Stromal cell of bone marrow (primary cell): ENCODE measurements at regions not wholly inside any gene's neighbourhood (a gene's known extent, or its start where the extent isn't known, plus 50 kb on each side); places are given as distances from the start of the nearest gene placed in this dataset.
A peak's percentile ranks its signal among the peaks of the same experiment; 100 is the strongest.
"Not testable (repeated sequence)": the region's sequence is repeated elsewhere in the genome, so short reads cannot be mapped to it uniquely, and the experiment has no call there.

Experiments
- DNase-seq: peaks from one replicate; pipeline ENCODE4 v3.0.0-alpha.2; 2012; ENCODE audit warnings: low read depth

DNA sequence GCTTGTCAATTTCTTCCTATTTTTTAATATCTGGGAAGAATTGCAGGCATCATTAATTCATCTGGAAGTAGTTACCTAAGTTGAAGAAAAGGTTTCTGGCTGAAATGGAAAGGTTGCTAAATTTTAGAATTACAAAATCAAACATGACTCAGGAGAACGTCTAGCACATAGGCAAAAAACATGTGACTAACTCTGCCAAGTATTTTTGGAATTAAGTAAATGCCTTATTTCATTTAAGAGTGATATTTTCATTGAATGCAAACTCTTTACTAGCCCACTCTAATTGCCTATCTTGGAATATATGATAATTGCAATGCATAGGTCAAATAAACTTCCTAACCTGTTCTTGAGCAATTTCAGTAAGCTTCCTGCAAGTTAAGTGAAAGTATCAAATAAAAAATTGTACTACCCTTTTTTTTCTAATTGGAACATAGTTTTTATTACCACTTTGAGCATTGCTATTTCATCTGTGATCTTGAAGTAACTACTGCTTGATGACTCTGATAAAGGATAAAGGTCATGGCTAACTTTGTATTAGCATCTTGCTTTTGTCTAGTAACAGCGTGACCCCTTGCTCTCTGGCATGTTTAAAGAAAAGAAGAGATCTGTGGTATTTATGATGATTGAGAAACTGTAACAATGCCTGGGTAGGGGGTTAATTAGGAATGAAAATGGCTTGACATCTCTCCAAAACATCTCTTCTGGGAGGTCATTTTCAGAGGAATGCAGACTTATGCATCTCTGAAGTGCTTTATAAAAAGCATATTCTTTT lies 208.3 kb upstream of the NCAM2 start:
- peak; percentile 17 for DNase-seq

GRCh38 chr21:20800106-20800505 lies 198.1 kb upstream of the NCAM2 start:
- DNase-seq, result no peak

DNA sequence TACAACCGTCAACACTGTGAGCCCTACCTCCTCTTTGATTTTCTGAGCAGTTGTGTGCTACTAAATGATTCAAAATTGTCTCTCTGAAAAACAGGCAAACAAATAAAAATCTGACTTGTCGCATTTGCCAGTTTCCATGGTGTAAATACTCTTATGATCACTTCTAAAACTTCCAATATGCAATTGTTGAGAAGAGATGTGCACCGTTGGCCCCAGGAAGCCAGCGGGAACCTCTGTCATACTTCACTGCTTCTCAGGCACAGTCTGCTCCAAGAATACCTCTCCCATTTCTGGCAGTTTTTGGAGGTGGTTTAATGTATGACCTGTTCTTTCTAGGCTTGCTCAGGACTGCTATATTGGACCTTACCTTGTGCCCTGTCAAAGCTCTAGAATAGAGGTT lies 196.0 kb upstream of the NCAM2 start:
- no peak for DNase-seq

DNA sequence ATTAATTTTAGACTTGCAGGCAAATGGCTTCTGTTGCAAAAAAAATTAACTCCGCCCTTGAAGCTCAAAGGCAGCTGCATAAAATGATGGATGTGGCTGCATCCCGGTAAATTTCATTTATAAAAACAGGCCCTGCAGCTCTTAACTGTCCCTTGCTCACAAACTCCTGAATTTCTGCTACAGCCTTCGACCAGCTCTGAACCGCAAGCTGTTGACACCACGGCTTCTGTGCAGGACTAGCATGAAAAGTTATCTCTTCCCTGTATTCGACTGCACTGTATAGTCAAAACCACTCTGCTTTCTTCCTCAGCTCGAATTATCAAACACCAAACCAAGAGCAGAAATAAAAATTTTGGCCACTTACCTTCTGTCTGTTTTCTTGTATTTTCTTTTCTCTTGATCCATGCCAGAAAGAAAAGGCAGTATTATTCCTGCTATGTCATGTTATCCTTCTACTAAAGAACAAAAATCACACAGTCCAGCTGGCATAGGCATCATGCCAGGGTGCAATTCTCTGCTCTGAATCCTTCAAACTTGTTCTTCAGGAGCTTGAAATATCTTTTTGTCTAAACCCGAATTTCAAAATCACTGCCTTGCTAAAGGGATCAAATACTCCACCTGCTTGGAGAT lies 195.5 kb upstream of the NCAM2 start:
- DNase-seq, result no peak

- DNase-seq, result no peak
Measured at GRCh38 chr21:20811702-20812101, 186.5 kb upstream of the NCAM2 start.

DNA sequence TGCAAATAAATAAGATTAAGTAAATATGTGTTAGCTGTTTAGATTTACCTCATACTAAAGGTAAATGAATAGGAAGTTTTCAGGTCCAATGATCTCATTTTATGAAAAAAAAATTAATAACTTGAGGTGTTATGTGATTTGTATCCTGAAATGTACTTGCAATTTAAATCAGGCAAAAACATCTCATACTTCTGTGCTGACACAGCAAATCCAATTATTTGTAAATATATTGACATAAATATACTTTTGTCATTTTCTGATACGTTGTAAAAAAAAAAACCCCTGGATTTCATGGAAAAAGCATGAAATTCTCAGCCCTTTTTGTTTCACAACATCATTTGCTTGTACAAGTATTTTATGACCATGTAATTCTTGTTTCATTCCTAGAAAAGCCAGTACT lies 184.1 kb upstream of the NCAM2 start:
- no peak for DNase-seq

DNA sequence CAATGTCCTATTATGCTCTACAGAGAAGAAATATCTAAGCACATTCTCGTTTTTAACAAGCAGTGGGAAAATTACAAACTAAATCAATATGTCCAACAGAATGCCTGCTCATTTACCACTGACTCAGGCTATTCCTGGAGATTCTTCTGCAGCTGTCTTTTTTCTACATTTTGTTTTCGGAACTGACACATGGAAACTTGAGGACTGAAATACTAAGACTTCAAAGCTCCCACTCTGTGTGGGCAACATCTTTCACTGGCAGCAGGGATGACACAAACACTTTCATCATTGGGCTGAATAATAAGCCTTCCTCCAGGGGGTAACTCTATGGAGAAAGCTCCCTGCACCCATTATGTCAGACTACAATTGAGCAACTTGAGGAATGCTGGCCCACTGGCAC lies 175.5 kb upstream of the NCAM2 start:
- DNase-seq, result peak; percentile 2

GRCh38 chr21:20852866-20853265 lies 145.3 kb upstream of the NCAM2 start:
- no peak for DNase-seq

DNA sequence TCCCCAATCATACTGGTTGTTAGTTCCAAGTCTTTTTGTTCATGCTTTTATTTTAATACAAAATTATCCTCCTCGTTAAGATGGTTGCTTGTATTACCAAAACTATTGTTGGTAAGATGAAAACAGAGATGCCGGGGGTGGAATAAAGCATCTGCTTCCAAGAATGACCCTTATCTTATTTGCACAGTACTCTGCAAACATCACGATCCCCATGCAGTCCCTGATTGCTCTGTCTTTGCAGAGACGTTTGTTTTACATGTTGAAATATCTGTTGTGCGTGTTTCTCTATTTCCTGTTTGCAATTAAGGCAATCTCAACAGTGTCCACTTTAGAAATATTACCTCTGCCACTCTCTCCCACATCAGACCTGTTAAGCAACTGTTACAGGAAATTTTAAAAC lies 141.3 kb upstream of the NCAM2 start:
- DNase-seq, result no peak

DNA sequence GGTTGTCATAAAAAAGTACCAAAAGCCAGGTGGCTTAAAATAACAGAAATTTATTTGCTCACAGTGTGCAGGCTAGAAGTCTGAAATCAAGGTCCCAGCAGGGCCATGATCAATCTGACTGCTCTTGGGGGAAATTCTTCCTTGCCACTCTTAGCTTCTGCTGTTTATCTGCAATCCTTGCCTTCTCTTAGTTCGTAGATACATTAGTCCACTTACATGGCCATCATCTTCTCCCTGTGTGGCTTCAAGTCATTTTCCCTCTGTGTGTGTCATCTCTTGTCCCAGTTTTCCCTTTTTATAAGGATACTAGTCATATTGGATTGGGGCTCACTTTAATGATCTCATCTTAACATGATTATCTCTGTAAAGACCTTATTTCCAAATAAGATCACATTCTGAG lies 124.0 kb upstream of the NCAM2 start:
- no peak for DNase-seq

DNA sequence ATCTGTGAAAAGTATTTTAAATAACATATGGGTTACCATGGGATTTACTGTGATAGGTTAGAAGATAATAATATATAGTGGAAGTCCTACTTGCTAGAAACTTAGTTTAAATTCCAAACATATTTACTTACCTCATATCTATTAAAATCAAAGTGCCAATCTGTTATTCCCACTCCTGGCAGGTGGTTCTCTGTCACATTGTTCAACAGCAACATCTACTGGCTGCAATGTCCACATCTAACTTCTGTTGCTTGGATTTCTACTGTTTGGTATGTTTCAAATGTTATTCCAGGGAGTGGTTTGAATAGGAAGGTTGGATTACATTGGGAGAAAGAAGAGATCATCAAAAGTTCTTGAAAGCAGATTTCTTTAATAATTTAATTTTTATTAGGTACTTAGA lies 122.5 kb upstream of the NCAM2 start:
- no peak for DNase-seq

- no peak for DNase-seq
Measured at GRCh38 chr21:20877976-20878375, 120.2 kb upstream of the NCAM2 start.

- DNase-seq, result peak; percentile 19
Measured at GRCh38 chr21:20882462-20883407, 115.5 kb upstream of the NCAM2 start.

GRCh38 chr21:20883408-20883800 lies 114.8 kb upstream of the NCAM2 start:
- no peak for DNase-seq

DNA sequence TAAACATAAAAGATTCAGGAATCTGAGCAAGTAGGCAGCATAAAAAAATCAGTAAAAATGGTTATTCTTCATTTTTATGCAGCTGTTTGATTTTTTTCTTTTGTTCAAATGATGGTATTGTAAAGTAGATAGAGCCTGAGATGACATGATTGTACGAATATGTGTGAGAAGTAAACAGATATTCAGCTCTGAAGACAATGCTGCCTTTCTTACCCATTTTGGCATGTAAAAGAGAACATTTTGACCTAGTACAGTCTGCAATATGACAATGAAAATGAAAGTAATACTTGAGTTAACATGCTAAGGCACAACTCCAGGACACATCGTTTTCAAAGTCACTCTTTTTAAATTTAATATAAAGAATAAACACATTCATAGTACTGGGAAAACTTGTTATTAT lies 95.7 kb upstream of the NCAM2 start:
- DNase-seq, result no peak

DNA sequence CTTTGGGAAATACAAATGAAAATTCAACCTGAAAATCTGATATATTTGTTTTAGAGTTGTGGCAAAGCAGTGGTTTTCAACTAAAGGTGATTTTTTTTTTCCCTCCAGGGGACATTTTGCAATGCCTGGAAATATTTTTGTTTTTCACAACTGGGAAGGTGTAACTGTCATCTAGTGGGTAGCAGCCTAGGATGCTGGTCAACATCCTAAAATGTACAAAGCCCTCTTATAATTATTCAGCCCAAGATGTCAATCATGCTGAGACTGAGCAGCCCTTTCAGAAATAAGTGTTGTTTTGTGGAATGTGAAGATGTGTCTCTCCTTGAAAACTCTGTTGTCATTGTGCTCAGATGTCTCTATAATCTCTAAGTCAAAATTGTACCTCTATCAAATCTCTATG lies 95.2 kb upstream of the NCAM2 start:
- no peak for DNase-seq

DNA sequence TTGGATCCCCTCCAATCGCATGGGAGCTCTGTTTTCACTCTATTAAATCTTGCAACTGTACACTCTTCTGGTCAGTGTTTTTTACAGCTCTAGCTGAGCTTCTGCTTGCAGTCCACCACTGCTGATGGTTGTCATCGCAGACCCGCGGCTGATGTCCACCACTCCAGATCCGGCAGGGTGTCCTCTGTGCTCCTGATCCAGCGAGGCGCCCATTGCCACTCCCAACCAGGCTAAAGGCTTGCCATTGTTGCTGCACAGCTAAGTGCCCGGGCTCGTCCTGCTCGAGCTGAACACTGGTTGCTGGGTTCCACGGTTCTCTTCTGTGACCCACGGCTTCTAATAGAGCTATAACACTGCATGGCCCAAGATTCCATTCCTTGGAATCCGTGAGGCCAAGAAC lies 70.7 kb upstream of the NCAM2 start:
- DNase-seq, result not testable (repeated sequence)

DNA sequence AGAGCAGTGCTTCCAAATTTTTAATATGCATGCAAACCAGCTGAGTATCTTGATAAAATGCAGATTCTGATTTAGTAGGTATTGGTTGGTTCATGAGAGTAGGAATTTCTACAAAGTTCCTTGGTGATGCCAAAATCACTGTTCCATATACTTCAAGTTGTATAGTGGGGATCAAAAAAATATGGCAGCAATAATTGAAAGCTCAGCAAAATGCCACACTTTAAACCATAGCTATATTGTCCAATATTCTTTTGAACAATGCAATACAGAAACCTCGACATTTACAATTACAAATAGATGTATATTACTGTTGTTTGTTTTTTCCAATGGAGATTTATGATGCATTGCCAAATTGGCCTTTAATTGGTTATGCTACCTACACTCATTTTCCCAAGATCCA lies 55.7 kb upstream of the NCAM2 start:
- no peak for DNase-seq

GRCh38 chr21:20943561-20943997 lies 54.6 kb upstream of the NCAM2 start:
- DNase-seq, result no peak

GRCh38 chr21:20944139-20944538 lies 54.1 kb upstream of the NCAM2 start:
- DNase-seq, result no peak

- DNase-seq, result no peak
Measured at GRCh38 chr21:20946701-20947100, 51.5 kb upstream of the NCAM2 start.
